Osteoblast (primary cell): ENCODE measurements at regions not wholly inside any gene's neighbourhood (a gene's known extent, or its start where the extent isn't known, plus 50 kb on each side); places are given as distances from the start of the nearest gene placed in this dataset.

ENCODE experiments used
- DNase-seq: peaks from one replicate; pipeline ENCODE4 v3.0.0; 2011; ENCODE audit warnings: low spot score, mixed read lengths; ENCODE audit not compliant: insufficient read length; ENCODE audit errors: missing footprints
- H2AFZ ChIP-seq: 2 replicates; pipeline ENCODE4 v1.6.0; 2011; ENCODE audit warnings: mild to moderate bottlenecking, low read length
- H3K27ac ChIP-seq: 2 replicates; pipeline ENCODE4 v1.5.1; 2011; ENCODE audit warnings: mild to moderate bottlenecking, low read depth, low read length, moderate library complexity
- H3K27me3 ChIP-seq: 2 replicates; pipeline ENCODE4 v1.6.0; 2012; ENCODE audit warnings: mild to moderate bottlenecking, control low read depth, inconsistent platforms, low read length, moderate library complexity; ENCODE audit not compliant: insufficient read depth
- H3K36me3 ChIP-seq: 2 replicates; pipeline ENCODE4 v1.5.1; 2011; ENCODE audit warnings: mild to moderate bottlenecking, low read length, control low read depth, moderate library complexity; ENCODE audit not compliant: insufficient read depth
- H3K4me1 ChIP-seq: 2 replicates; pipeline ENCODE4 v1.5.1; 2011; ENCODE audit warnings: mild to moderate bottlenecking, low read length, control low read depth, moderate library complexity; ENCODE audit not compliant: insufficient read depth
- H3K4me2 ChIP-seq: 2 replicates; pipeline ENCODE4 v1.6.0; 2011; ENCODE audit warnings: mild to moderate bottlenecking, low read length; ENCODE audit not compliant: insufficient read depth
- H3K4me3 ChIP-seq: fragments of 200-600 bp; sonication (generic); 3 replicates; pipeline ENCODE4 v1.5.1; 2012; ENCODE audit warnings: mild to moderate bottlenecking, low read length, inconsistent platforms; ENCODE audit not compliant: insufficient read depth
- H3K79me2 ChIP-seq: 2 replicates; pipeline ENCODE4 v1.6.0; 2012; ENCODE audit warnings: mild to moderate bottlenecking, low read length, control low read depth, inconsistent platforms; ENCODE audit not compliant: insufficient read depth
- H3K9me3 ChIP-seq: 2 replicates; pipeline ENCODE4 v1.5.1; 2011; ENCODE audit warnings: low read depth, low read length, control low read depth
- H4K20me1 ChIP-seq: 2 replicates; pipeline ENCODE4 v1.6.0; 2012; ENCODE audit warnings: mild to moderate bottlenecking, low read length, control low read depth; ENCODE audit not compliant: insufficient read depth
- CTCF ChIP-seq: IDR thresholded peaks from 2 replicates; pipeline ENCODE4 v1.5.1; 2011; ENCODE audit warnings: mild to moderate bottlenecking, low read depth, low read length, moderate library complexity; ENCODE audit errors: extremely low read depth

- H2AFZ ChIP-seq = no peak overlapping the region
- no peak overlapping the region for H3K4me3 ChIP-seq
- H3K4me2 ChIP-seq = no peak overlapping the region
- DNase-seq = no peak
- H3K9me3 ChIP-seq = no peaks in the 10 kb centered on the region
- no peaks in the 10 kb centered on the region for H3K79me2 ChIP-seq
- no peaks in the 10 kb centered on the region for H3K36me3 ChIP-seq
- H3K27ac ChIP-seq = no peak overlapping the region
- H3K27me3 ChIP-seq = no peaks in the 10 kb centered on the region
- no peaks in the 10 kb centered on the region for H3K4me1 ChIP-seq
- H4K20me1 ChIP-seq = no peaks in the 10 kb centered on the region
- no peak for TF ChIP-seq CTCF
Measured at GRCh38 chr1:81598623-81599022, 202.1 kb upstream of the ADGRL2 start.

GRCh38 chr1:81597720-81598426 lies 202.9 kb upstream of the ADGRL2 start:
- H3K27ac ChIP-seq = no peak overlapping the region
- DNase-seq = no peak

GRCh38 chr1:81596341-81596740 lies 204.4 kb upstream of the ADGRL2 start:
- Histone ChIP-seq H4K20me1 (no peaks in the 10 kb centered on the region), H3K9me3 (no peaks in the 10 kb centered on the region), H3K79me2 (no peaks in the 10 kb centered on the region), H3K27me3 (no peaks in the 10 kb centered on the region), H3K36me3 (no peaks in the 10 kb centered on the region), H3K27ac (no peak overlapping the region), H3K4me2 (no peak overlapping the region), H2AFZ (no peak overlapping the region), H3K4me1 (no peaks in the 10 kb centered on the region), H3K4me3 (no peak overlapping the region)
- TF ChIP-seq CTCF = no peak
- DNase-seq = no peak

More at GRCh38 chr1:81597720-81598426, 202.9 kb upstream of the ADGRL2 start:
- H4K20me1 ChIP-seq = no peaks in the 10 kb centered on the region
- no peak overlapping the region for H2AFZ ChIP-seq
- H3K27me3 ChIP-seq = no peaks in the 10 kb centered on the region
- H3K4me2 ChIP-seq = no peak overlapping the region
- H3K4me3 ChIP-seq = no peak overlapping the region
- H3K36me3 ChIP-seq = no peaks in the 10 kb centered on the region
- no peak for TF ChIP-seq CTCF
- no peaks in the 10 kb centered on the region for H3K4me1 ChIP-seq
- H3K9me3 ChIP-seq = no peaks in the 10 kb centered on the region
- no peaks in the 10 kb centered on the region for H3K79me2 ChIP-seq

- H3K79me2 ChIP-seq = no peaks in the 10 kb centered on the region
- no peaks in the 10 kb centered on the region for H3K4me1 ChIP-seq
- H3K9me3 ChIP-seq = no peaks in the 10 kb centered on the region
- no peaks in the 10 kb centered on the region for H3K36me3 ChIP-seq
- no peaks in the 10 kb centered on the region for H3K27me3 ChIP-seq
- no peak for TF ChIP-seq CTCF
- H3K4me3 ChIP-seq = no peak overlapping the region
- H3K4me2 ChIP-seq = no peak overlapping the region
- DNase-seq = no peak
- H4K20me1 ChIP-seq = no peaks in the 10 kb centered on the region
- no peak overlapping the region for H2AFZ ChIP-seq
- no peak overlapping the region for H3K27ac ChIP-seq
Measured at GRCh38 chr1:81594206-81594605, 206.5 kb upstream of the ADGRL2 start.
